NCI-H524 treated with DMSO at 0.1 percent for 48 hours (cell line): ENCODE measurements at regions not wholly inside any gene's neighbourhood (a gene's known extent, or its start where the extent isn't known, plus 50 kb on each side); places are given as distances from the start of the nearest gene placed in this dataset.

ENCODE experiments used
- DNase-seq: peaks from one replicate; lab custom pipeline; 2025; lab: John Stamatoyannopoulos, UW

- DNase-seq, result no peak
These were observed 114.9 kb upstream of the SOX1 start for GRCh38 chr13:111952032-111952431.

GRCh38 chr13:111952814-111953213 is 114.1 kb upstream of the SOX1 start:
- no peak for DNase-seq

- no peak for DNase-seq
These were observed 113.3 kb upstream of the SOX1 start for GRCh38 chr13:111953546-111954178.

GRCh38 chr13:111954661-111955411 is 112.1 kb upstream of the SOX1 start:
- peak; percentile 51 for DNase-seq

GRCh38 chr13:111955412-111956065 is 111.4 kb upstream of the SOX1 start:
- DNase-seq, result no peak

GRCh38 chr13:111956261-111957151 is 110.4 kb upstream of the SOX1 start:
- no peak for DNase-seq

GRCh38 chr13:111957913-111958450 is 109.0 kb upstream of the SOX1 start:
- DNase-seq, result no peak

GRCh38 chr13:111958612-111959395 is 108.1 kb upstream of the SOX1 start:
- no peak for DNase-seq

- no peak for DNase-seq
These were observed 106.7 kb upstream of the SOX1 start for GRCh38 chr13:111960152-111960772.

- no peak for DNase-seq
These were observed 105.7 kb upstream of the SOX1 start for GRCh38 chr13:111961236-111961635.

- DNase-seq, result no peak
These were observed 105.2 kb upstream of the SOX1 start for GRCh38 chr13:111961651-111962192.

GRCh38 chr13:111962431-111962891 is 104.5 kb upstream of the SOX1 start:
- DNase-seq, result no peak

GRCh38 chr13:111963031-111963430 is 103.9 kb upstream of the SOX1 start:
- DNase-seq, result no peak

GRCh38 chr13:111964411-111965035 is 102.4 kb upstream of the SOX1 start:
- no peak for DNase-seq

GRCh38 chr13:111965466-111966214 is 101.3 kb upstream of the SOX1 start:
- DNase-seq, result no peak

- no peak for DNase-seq
These were observed 100.0 kb upstream of the SOX1 start for GRCh38 chr13:111966933-111967332.

- DNase-seq, result no peak
These were observed 99.3 kb upstream of the SOX1 start for GRCh38 chr13:111967572-111968201.

GRCh38 chr13:111968336-111969010 is 98.5 kb upstream of the SOX1 start:
- no peak for DNase-seq
